ENCODE measurements at regions not wholly inside any gene's neighbourhood (a gene's known extent, or its start where the extent isn't known, plus 50 kb on each side); places are given as distances from the start of the nearest gene placed in this dataset.

GRCh38 chr14:27386391-27386790 lies 788.6 kb upstream of the NOVA1 start:
- TF ChIP-seq EZH2 (IDR thresholded peaks at IDR 0.05; ENCODE audit: insufficient read depth, low read length): no peak
- TF ChIP-seq, protein P1, sequence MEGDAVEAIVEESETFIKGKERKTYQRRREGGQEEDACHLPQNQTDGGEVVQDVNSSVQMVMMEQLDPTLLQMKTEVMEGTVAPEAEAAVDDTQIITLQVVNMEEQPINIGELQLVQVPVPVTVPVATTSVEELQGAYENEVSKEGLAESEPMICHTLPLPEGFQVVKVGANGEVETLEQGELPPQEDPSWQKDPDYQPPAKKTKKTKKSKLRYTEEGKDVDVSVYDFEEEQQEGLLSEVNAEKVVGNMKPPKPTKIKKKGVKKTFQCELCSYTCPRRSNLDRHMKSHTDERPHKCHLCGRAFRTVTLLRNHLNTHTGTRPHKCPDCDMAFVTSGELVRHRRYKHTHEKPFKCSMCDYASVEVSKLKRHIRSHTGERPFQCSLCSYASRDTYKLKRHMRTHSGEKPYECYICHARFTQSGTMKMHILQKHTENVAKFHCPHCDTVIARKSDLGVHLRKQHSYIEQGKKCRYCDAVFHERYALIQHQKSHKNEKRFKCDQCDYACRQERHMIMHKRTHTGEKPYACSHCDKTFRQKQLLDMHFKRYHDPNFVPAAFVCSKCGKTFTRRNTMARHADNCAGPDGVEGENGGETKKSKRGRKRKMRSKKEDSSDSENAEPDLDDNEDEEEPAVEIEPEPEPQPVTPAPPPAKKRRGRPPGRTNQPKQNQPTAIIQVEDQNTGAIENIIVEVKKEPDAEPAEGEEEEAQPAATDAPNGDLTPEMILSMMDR (IDR thresholded peaks at IDR 0.05; ENCODE audit: insufficient read depth, low read depth, low read length): no peak
